ENCODE measurements at regions not wholly inside any gene's neighbourhood (a gene's known extent, or its start where the extent isn't known, plus 50 kb on each side); places are given as distances from the start of the nearest gene placed in this dataset.

DNA sequence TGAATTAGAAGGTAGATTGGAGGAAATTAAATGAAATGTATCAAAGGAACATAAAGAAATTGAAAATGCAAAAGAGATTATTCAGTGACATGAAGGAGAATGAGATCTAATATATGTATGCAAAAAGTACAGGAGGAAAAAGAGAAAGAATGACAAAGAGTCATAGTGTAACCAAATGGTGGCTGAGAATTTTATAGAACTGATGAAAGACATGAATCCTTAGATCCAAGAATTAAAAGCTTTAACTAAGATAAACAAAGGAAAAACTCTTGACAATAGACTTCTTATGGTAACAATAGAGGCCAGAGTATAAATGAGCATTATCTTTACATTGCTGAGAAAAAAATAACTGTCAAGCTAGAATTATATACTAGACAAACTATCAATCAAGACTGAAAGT lies 505.4 kb upstream of the CD180 start:
- Mint-ChIP-seq H3K27me3 (ENCODE audit: unreplicated experiment) (no peaks in the 10 kb centered on the region), H3K4me3 (ENCODE audit: low read depth, unreplicated experiment) (no peak overlapping the region), H3K9me3 (ENCODE audit: low read depth, unreplicated experiment) (peaks cover 24% of the 10 kb centered on the region), H3K27ac (ENCODE audit: unreplicated experiment) (no peak overlapping the region), H3K36me3 (ENCODE audit: insufficient read depth, unreplicated experiment) (no peaks in the 10 kb centered on the region), H3K4me1 (ENCODE audit: low read depth, unreplicated experiment) (no peaks in the 10 kb centered on the region)
- intact Hi-C loops (cut with micrococcal nuclease; ENCODE audit: unreplicated experiment) = no loop called here
- TF ChIP-seq, protein P1, sequence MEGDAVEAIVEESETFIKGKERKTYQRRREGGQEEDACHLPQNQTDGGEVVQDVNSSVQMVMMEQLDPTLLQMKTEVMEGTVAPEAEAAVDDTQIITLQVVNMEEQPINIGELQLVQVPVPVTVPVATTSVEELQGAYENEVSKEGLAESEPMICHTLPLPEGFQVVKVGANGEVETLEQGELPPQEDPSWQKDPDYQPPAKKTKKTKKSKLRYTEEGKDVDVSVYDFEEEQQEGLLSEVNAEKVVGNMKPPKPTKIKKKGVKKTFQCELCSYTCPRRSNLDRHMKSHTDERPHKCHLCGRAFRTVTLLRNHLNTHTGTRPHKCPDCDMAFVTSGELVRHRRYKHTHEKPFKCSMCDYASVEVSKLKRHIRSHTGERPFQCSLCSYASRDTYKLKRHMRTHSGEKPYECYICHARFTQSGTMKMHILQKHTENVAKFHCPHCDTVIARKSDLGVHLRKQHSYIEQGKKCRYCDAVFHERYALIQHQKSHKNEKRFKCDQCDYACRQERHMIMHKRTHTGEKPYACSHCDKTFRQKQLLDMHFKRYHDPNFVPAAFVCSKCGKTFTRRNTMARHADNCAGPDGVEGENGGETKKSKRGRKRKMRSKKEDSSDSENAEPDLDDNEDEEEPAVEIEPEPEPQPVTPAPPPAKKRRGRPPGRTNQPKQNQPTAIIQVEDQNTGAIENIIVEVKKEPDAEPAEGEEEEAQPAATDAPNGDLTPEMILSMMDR (IDR thresholded peaks at IDR 0.05; ENCODE audit: unreplicated experiment) = no peak
- DNase-seq = no peak
- BruUV-seq (replicated peaks) = no TSS peak
- CTCF ChIA-PET = no interaction called here

DNA sequence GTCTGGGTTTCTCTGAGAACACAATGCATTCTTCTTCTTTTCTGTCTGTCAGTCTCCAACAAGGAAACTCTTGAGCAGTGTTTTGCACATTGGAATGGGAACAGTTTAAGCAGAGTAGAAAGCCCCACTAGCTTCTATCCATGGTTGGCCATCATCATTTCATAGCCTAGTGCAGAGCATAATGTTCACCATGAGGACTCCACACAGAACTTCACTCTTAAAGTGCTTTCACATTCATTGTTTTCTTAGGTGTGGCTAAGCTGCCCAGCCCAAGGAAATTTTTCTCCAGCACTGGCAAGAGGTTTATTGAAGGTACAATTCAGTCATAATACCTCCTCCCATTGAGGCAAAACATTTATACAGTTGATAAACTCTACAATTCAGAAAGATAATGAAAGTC lies 503.0 kb upstream of the CD180 start:
- Mint-ChIP-seq H3K9me3 (ENCODE audit: low read depth, unreplicated experiment) (peaks cover 21% of the 10 kb centered on the region), H3K27me3 (ENCODE audit: unreplicated experiment) (no peaks in the 10 kb centered on the region), H3K4me1 (ENCODE audit: low read depth, unreplicated experiment) (no peaks in the 10 kb centered on the region), H3K4me3 (ENCODE audit: low read depth, unreplicated experiment) (no peak overlapping the region), H3K36me3 (ENCODE audit: insufficient read depth, unreplicated experiment) (no peaks in the 10 kb centered on the region), H3K27ac (ENCODE audit: unreplicated experiment) (no peak overlapping the region)
- intact Hi-C loops (cut with micrococcal nuclease; ENCODE audit: unreplicated experiment) = no loop called here
- TF ChIP-seq, protein P1 (IDR thresholded peaks at IDR 0.05; ENCODE audit: unreplicated experiment) = no peak
- CTCF ChIA-PET = no interaction called here
- BruUV-seq (replicated peaks) = no TSS peak
- DNase-seq = no peak

DNA sequence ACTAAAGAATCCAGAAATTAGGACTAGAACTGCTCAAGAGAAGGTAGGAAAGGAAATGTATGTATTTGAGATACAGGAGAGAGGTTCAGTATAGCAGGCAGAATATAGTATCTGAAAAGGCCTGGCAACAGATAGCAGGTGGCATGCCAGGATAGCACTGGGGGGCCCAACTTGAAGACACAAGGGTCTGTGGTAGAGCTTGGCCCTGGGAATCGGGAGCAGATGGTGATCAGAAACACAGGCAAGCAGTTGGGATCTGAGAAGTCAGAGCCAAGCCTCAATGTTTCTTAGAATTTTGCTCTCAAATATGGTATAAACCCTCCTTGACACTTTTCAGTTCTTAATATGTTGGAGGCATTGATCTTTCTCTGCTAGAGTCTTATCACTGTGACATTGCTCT lies 499.8 kb upstream of the CD180 start:
- Mint-ChIP-seq H3K27me3 (ENCODE audit: unreplicated experiment) (no peaks in the 10 kb centered on the region), H3K36me3 (ENCODE audit: insufficient read depth, unreplicated experiment) (no peaks in the 10 kb centered on the region), H3K27ac (ENCODE audit: unreplicated experiment) (no peak overlapping the region), H3K4me3 (ENCODE audit: low read depth, unreplicated experiment) (no peak overlapping the region), H3K9me3 (ENCODE audit: low read depth, unreplicated experiment) (peaks cover 9% of the 10 kb centered on the region), H3K4me1 (ENCODE audit: low read depth, unreplicated experiment) (no peaks in the 10 kb centered on the region)
- intact Hi-C loops (cut with micrococcal nuclease; ENCODE audit: unreplicated experiment) = no loop called here
- TF ChIP-seq, protein P1 (IDR thresholded peaks at IDR 0.05; ENCODE audit: unreplicated experiment) = no peak
- no peak for DNase-seq
- no TSS peak for BruUV-seq (replicated peaks)
- CTCF ChIA-PET = no interaction called here

DNA sequence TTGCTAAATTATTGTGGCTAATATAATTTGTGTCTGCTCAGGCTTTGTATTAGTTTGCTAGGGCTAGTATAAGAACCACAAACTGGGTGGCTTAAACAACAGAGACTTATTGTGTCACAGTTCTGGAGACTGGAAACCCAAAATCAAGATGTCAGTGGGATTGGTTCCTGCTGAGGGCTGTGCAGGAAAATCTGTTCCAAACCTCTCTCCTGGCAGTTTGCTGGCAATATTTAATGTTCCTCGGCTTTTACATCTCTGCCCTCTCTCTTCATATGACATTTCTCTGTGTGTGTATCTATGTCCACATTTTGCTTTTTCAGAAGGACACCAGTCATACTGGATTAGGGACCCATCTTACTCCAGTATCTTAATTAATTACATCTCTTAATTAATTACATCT lies 498.8 kb upstream of the CD180 start:
- CTCF ChIA-PET = no interaction called here
- no TSS peak for BruUV-seq (replicated peaks)
- no peak overlapping the region for H3K27ac Mint-ChIP-seq (ENCODE audit: unreplicated experiment)
- H3K27me3 Mint-ChIP-seq (ENCODE audit: unreplicated experiment) = no peaks in the 10 kb centered on the region
- H3K36me3 Mint-ChIP-seq (ENCODE audit: insufficient read depth, unreplicated experiment) = no peaks in the 10 kb centered on the region
- intact Hi-C loops (cut with micrococcal nuclease; ENCODE audit: unreplicated experiment) = no loop called here
- H3K9me3 Mint-ChIP-seq (ENCODE audit: low read depth, unreplicated experiment) = peaks cover 7% of the 10 kb centered on the region
- no peaks in the 10 kb centered on the region for H3K4me1 Mint-ChIP-seq (ENCODE audit: low read depth, unreplicated experiment)
- TF ChIP-seq, protein P1 (IDR thresholded peaks at IDR 0.05; ENCODE audit: unreplicated experiment) = no peak
- no peak overlapping the region for H3K4me3 Mint-ChIP-seq (ENCODE audit: low read depth, unreplicated experiment)
- DNase-seq = no peak

DNA sequence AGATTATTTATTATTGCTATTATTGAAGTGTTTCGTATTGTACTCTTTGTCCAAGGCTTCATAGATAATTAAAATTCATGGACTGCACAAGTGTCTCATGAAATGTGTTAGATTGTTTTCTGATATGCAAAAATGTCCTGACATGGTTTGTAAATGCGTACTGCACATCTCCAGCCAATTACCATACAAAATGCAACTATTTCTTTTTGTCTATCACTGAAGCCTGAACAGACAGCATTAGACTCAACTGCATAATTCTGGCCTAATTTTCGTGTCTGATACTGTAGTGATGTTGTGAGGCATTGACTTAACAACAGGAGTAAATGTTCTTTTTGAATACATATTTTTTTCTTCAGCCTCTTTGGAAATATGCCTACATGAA lies 498.2 kb upstream of the CD180 start:
- Mint-ChIP-seq H3K4me1 (ENCODE audit: low read depth, unreplicated experiment) (no peaks in the 10 kb centered on the region), H3K4me3 (ENCODE audit: low read depth, unreplicated experiment) (no peak overlapping the region)

More for the DNA sequence above, 498.2 kb upstream of the CD180 start:
- H3K27ac Mint-ChIP-seq (ENCODE audit: unreplicated experiment) = no peak overlapping the region
- no peaks in the 10 kb centered on the region for H3K36me3 Mint-ChIP-seq (ENCODE audit: insufficient read depth, unreplicated experiment)
- intact Hi-C loops (cut with micrococcal nuclease; ENCODE audit: unreplicated experiment) = no loop called here
- DNase-seq = no peak
- TF ChIP-seq, protein P1 (IDR thresholded peaks at IDR 0.05; ENCODE audit: unreplicated experiment) = no peak
- H3K9me3 Mint-ChIP-seq (ENCODE audit: low read depth, unreplicated experiment) = peaks cover 6% of the 10 kb centered on the region
- CTCF ChIA-PET = no interaction called here
- no TSS peak for BruUV-seq (replicated peaks)
- no peaks in the 10 kb centered on the region for H3K27me3 Mint-ChIP-seq (ENCODE audit: unreplicated experiment)
